Testis (tissue), 2 donors: ENCODE measurements at regions not wholly inside any gene's neighbourhood (a gene's known extent, or its start where the extent isn't known, plus 50 kb on each side); places are given as distances from the start of the nearest gene placed in this dataset.
"Not testable (repeated sequence)": the region's sequence is repeated elsewhere in the genome, so short reads cannot be mapped to it uniquely, and the experiment has no call there.

Experiments used
- DNase-seq: peaks from one replicate; pipeline ENCODE4 v3.0.0-alpha.2; 2019
- H3K27ac ChIP-seq, 2 donors: fragments of 200-600 bp; sonication (generic); one replicate each; pipeline ENCODE4 v1.5.1; 2019
- H3K27me3 ChIP-seq: fragments of 200-600 bp; sonication (generic); one replicate; pipeline ENCODE4 v1.5.1; 2019
- H3K36me3 ChIP-seq: fragments of 200-600 bp; sonication (generic); one replicate; pipeline ENCODE4 v1.5.1; 2017; ENCODE audit warnings: low read depth; ENCODE audit errors: missing control alignments
- H3K4me1 ChIP-seq: fragments of 200-600 bp; sonication (generic); one replicate; pipeline ENCODE4 v1.5.1; 2019
- H3K4me3 ChIP-seq, 2 donors: fragments of 200-600 bp; sonication (generic); one replicate each; pipeline ENCODE4 v1.5.1; 2017 to 2019
- H3K9me3 ChIP-seq: fragments of 200-600 bp; sonication (generic); one replicate; pipeline ENCODE4 v1.5.1; 2017
- POLR2A ChIP-seq: fragments of 450-650 bp; IDR thresholded peaks from one replicate; pipeline ENCODE4 v1.6.1; 2017; ENCODE audit warnings: antibody characterized with exemption, mild to moderate bottlenecking, moderate library complexity
- WGBS, 2 donors: methylation state at CpG; one replicate each; pipeline ENCODE4 v1.1.5; 2018; 5-methylcytosine and 5-hydroxymethylcytosine counted together
- intact Hi-C: fragments of 100-400 bp; cut with DNase I; formaldehyde crosslinking; loops from one replicate; pipeline ENCODE4 v1.15.1; 2023; ENCODE audit warnings: low total_unique reads
- TF ChIP-seq, protein P1 (sequence below), 3 experiments: fragments of 450-650 bp in 2 of 3; fragments of 200-600 bp in 1 of 3; sonication (generic) in 1 of 3; IDR thresholded peaks; one replicate each; pipeline ENCODE4 v1.5.1; 2016 to 2019; ENCODE audit warnings: antibody characterized with exemption in 3 of 3, mild to moderate bottlenecking in 2 of 3, moderate library complexity in 1 of 3

- H3K4me1 ChIP-seq = no peaks in the 10 kb centered on the region
- no peaks in the 10 kb centered on the region for H3K9me3 ChIP-seq
- no peaks in the 10 kb centered on the region for H3K36me3 ChIP-seq
- DNase-seq = no peak
- TF ChIP-seq, protein P1, sequence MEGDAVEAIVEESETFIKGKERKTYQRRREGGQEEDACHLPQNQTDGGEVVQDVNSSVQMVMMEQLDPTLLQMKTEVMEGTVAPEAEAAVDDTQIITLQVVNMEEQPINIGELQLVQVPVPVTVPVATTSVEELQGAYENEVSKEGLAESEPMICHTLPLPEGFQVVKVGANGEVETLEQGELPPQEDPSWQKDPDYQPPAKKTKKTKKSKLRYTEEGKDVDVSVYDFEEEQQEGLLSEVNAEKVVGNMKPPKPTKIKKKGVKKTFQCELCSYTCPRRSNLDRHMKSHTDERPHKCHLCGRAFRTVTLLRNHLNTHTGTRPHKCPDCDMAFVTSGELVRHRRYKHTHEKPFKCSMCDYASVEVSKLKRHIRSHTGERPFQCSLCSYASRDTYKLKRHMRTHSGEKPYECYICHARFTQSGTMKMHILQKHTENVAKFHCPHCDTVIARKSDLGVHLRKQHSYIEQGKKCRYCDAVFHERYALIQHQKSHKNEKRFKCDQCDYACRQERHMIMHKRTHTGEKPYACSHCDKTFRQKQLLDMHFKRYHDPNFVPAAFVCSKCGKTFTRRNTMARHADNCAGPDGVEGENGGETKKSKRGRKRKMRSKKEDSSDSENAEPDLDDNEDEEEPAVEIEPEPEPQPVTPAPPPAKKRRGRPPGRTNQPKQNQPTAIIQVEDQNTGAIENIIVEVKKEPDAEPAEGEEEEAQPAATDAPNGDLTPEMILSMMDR (IDR thresholded peaks at IDR 0.05) = no peak
- TF ChIP-seq POLR2A = no peak
- intact Hi-C loops = no loop called here
- no peak overlapping the region for H3K4me3 ChIP-seq
- no peak overlapping the region for H3K27ac ChIP-seq
- no peaks in the 10 kb centered on the region for H3K27me3 ChIP-seq
Observed at GRCh38 chr6:2310042-2310441, 64.6 kb upstream of the GMDS start.

- H3K27me3 ChIP-seq = no peaks in the 10 kb centered on the region
- DNase-seq = no peak
- TF ChIP-seq, protein P1 (IDR thresholded peaks at IDR 0.05) = no peak
- no peak for TF ChIP-seq POLR2A
- H3K27ac ChIP-seq = no peak overlapping the region
- no peaks in the 10 kb centered on the region for H3K36me3 ChIP-seq
- no peaks in the 10 kb centered on the region for H3K4me1 ChIP-seq
- WGBS, 2 donors = 95 to 98% methylated on average over 4 of the region's 4 CpGs
- no peaks in the 10 kb centered on the region for H3K9me3 ChIP-seq
- no peak overlapping the region for H3K4me3 ChIP-seq
- intact Hi-C loops = no loop called here
Observed at GRCh38 chr6:2309122-2309521, 63.7 kb upstream of the GMDS start.

- Histone ChIP-seq H3K27ac (no peak overlapping the region), H3K4me1 (no peaks in the 10 kb centered on the region), H3K27me3 (no peaks in the 10 kb centered on the region), H3K4me3 (no peak overlapping the region), H3K36me3 (no peaks in the 10 kb centered on the region), H3K9me3 (no peaks in the 10 kb centered on the region)
- TF ChIP-seq POLR2A = no peak
- TF ChIP-seq, protein P1 (IDR thresholded peaks at IDR 0.05) = no peak
- DNase-seq = no peak
- intact Hi-C loops = no loop called here
- 93 to 95% methylated on average over 3 of the region's 3 CpGs for WGBS, 2 donors
Observed at GRCh38 chr6:2307799-2308198, 62.4 kb upstream of the GMDS start.

DNA sequence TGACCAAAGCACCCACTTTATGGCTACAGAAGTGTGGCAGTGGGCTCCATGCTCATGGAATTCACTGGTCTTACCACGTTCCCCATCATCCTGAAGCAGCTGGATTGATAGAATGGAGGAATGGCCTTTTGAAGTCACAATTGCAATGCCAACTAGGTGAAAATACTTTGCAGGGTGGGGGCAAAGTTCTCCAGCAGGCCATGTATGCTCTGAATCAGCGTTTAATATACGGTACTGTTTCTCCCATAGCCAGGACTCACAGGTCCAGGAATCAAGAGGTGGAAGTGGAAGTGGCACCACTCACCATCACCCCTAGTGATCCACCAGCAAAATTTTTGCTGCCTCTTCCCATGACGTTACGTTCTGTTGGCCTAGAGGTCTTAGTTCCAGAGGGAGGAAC is 60.5 kb upstream of the GMDS start:
- no peak overlapping the region for H3K4me3 ChIP-seq
- DNase-seq = no peak
- no peaks in the 10 kb centered on the region for H3K4me1 ChIP-seq
- 99 to 100% methylated on average over 5 of the region's 5 CpGs for WGBS, 2 donors
- no peak overlapping the region for H3K27ac ChIP-seq
- TF ChIP-seq, protein P1 (IDR thresholded peaks at IDR 0.05) = no peak
- no peak for TF ChIP-seq POLR2A
- no peaks in the 10 kb centered on the region for H3K9me3 ChIP-seq
- intact Hi-C loops = no loop called here
- no peaks in the 10 kb centered on the region for H3K36me3 ChIP-seq
- H3K27me3 ChIP-seq = no peaks in the 10 kb centered on the region

- H3K9me3 ChIP-seq, DNase-seq, H3K27ac ChIP-seq, intact Hi-C loops, H3K4me1 ChIP-seq, H3K4me3 ChIP-seq, H3K36me3 ChIP-seq, H3K27me3 ChIP-seq: not testable (repeated sequence)
- 96 to 99% methylated on average over 5 of the region's 5 CpGs for WGBS, 2 donors
Observed at GRCh38 chr6:2302482-2302881, 57.1 kb upstream of the GMDS start.
